B cell (primary cell): ENCODE measurements at regions not wholly inside any gene's neighbourhood (a gene's known extent, or its start where the extent isn't known, plus 50 kb on each side); places are given as distances from the start of the nearest gene placed in this dataset.
A peak's percentile ranks its signal among the peaks of the same experiment; 100 is the strongest.

Experiments used
- ATAC-seq: fragments of 200-7000 bp; cut with Tn5 transposase; one replicate; pipeline ENCODE4 v1.10.0; 2021; ENCODE audit warnings: low read depth, mild to moderate bottlenecking, moderate number of reproducible peaks, moderate library complexity
- CTCF ChIA-PET: fragments of 350-600 bp; sonication (Branson Sonifier 250); formaldehyde crosslinking; loops from one replicate; lab custom pipeline; 2021; ENCODE audit warnings: antibody characterized with exemption, inconsistent platforms; lab: Charles Lee
- POLR2A ChIA-PET: fragments of 350-600 bp; sonication (Branson Sonifier 250); formaldehyde crosslinking; loops from one replicate; lab custom pipeline; 2021; ENCODE audit warnings: antibody characterized with exemption; lab: Charles Lee
- DNase-seq: peaks from one replicate; pipeline ENCODE4 v3.0.0; 2013
- H2AFZ ChIP-seq: 2 replicates; pipeline ENCODE4 v1.6.1; 2012; ENCODE audit warnings: mild to moderate bottlenecking, low read depth, low read length; ENCODE audit not compliant: insufficient read depth, poor library complexity, severe bottlenecking
- H3K27ac ChIP-seq, 2 donors: 1 replicate in 1 of 2; 2 replicates in 1 of 2; pipeline ENCODE4 v1.5.1; 2012 to 2013; ENCODE audit warnings: low read length in 2 of 2, mild to moderate bottlenecking in 2 of 2, moderate library complexity in 1 of 2
- H3K27me3 ChIP-seq, 4 experiments: fragments of 200-600 bp in 1 of 4; sonication (generic) in 1 of 4; replicated peaks in 1 of 4; 1 replicate in 2 of 4; 2 replicates in 2 of 4; pipeline versions ENCODE4 v1.6.1 to v1.7.0; 2013 to 2016; ENCODE audit warnings: low read length in 3 of 4, mild to moderate bottlenecking in 2 of 4, mixed read lengths in 1 of 4, moderate library complexity in 1 of 4; ENCODE audit not compliant: insufficient read depth in 4 of 4, control insufficient read depth in 3 of 4; ENCODE audit errors: control extremely low read depth in 1 of 4
- H3K36me3 ChIP-seq, 2 experiments: replicated peaks in 1 of 2; 1 replicate in 1 of 2; 2 replicates in 1 of 2; pipeline versions ENCODE4 v1.6.1 to v1.7.1; 2013; ENCODE audit warnings: low read length in 1 of 2; ENCODE audit not compliant: insufficient read depth in 2 of 2, control insufficient read depth in 1 of 2; ENCODE audit errors: control extremely low read depth in 1 of 2, extremely low read depth in 1 of 2
- H3K4me1 ChIP-seq, 2 donors: fragments of 200-600 bp in 1 of 2; sonication (generic) in 1 of 2; 1 replicate in 1 of 2; 2 replicates in 1 of 2; pipeline versions ENCODE4 v1.5.1 to v1.6.1; 2013 to 2017; ENCODE audit warnings: low read length in 2 of 2; ENCODE audit not compliant: control insufficient read depth in 2 of 2, insufficient read depth in 2 of 2
- H3K4me2 ChIP-seq: replicated peaks from 2 replicates; pipeline ENCODE3; 2012; ENCODE audit warnings: mild to moderate bottlenecking, low read depth, low read length; ENCODE audit not compliant: poor library complexity, severe bottlenecking
- H3K4me3 ChIP-seq, 5 experiments: fragments of 200-600 bp in 1 of 5; sonication (generic) in 1 of 5; 1 replicate in 3 of 5; 2 replicates in 2 of 5; pipeline versions ENCODE4 v1.5.1 to v1.7.0; 2011 to 2016; ENCODE audit warnings: low read length in 4 of 5, mild to moderate bottlenecking in 4 of 5, low read depth in 2 of 5, control low read depth in 1 of 5, moderate library complexity in 1 of 5; ENCODE audit not compliant: insufficient read depth in 1 of 5; ENCODE audit errors: control extremely low read depth in 1 of 5, extremely low read depth in 1 of 5
- H3K79me2 ChIP-seq: fragments of 200-600 bp; sonication (generic); one replicate; pipeline ENCODE4 v1.6.0; 2016; ENCODE audit warnings: low read length; ENCODE audit not compliant: control insufficient read depth, insufficient read depth
- H3K9ac ChIP-seq: fragments of 200-600 bp; sonication (generic); 2 replicates; pipeline ENCODE4 v1.6.1; 2017; ENCODE audit warnings: mild to moderate bottlenecking, low read length, moderate library complexity
- H3K9me3 ChIP-seq, 3 donors: one replicate each; pipeline versions ENCODE4 v1.6.1 to v1.7.1; 2013; ENCODE audit warnings: low read length in 2 of 3; ENCODE audit not compliant: control insufficient read depth in 2 of 3, insufficient read depth in 1 of 3; ENCODE audit errors: control extremely low read depth in 1 of 3
- H4K20me1 ChIP-seq: 2 replicates; pipeline ENCODE4 v1.6.0; 2012; ENCODE audit warnings: mild to moderate bottlenecking, low read length; ENCODE audit not compliant: insufficient read depth, control insufficient read depth, poor library complexity, severe bottlenecking
- H3K27ac Mint-ChIP-seq: one replicate; pipeline ENCODE4 v1.8.0; 2021; ENCODE audit warnings: mixed read lengths
- H3K27me3 Mint-ChIP-seq: one replicate; pipeline ENCODE4 v1.8.0; 2021; ENCODE audit warnings: mixed read lengths
- H3K4me1 Mint-ChIP-seq: one replicate; pipeline ENCODE4 v1.8.0; 2021; ENCODE audit warnings: mixed read lengths
- H3K4me3 Mint-ChIP-seq: one replicate; pipeline ENCODE4 v1.8.0; 2021; ENCODE audit warnings: mixed read lengths
- H3K9me3 Mint-ChIP-seq: one replicate; pipeline ENCODE4 v1.8.0; 2022; ENCODE audit warnings: mixed read lengths; ENCODE audit not compliant: insufficient read depth
- EZH2 ChIP-seq: IDR thresholded peaks from 2 replicates; pipeline ENCODE4 v1.6.1; 2012; ENCODE audit warnings: borderline replicate concordance, low read depth, mild to moderate bottlenecking, moderate library complexity, low read length; ENCODE audit not compliant: insufficient read depth, poor library complexity, severe bottlenecking
- WGBS: methylation state at CpG from one replicate; pipeline ENCODE4 v1.1.5; 2013; ENCODE audit warnings: missing lambda C conversion rate; ENCODE audit not compliant: insufficient coverage; 5-methylcytosine and 5-hydroxymethylcytosine counted together
- intact Hi-C: fragments of 100-400 bp; cut with micrococcal nuclease; formaldehyde crosslinking; loops from one replicate; pipeline ENCODE4 v1.10.0; 2022
- TF ChIP-seq, protein P1 (sequence below): fragments of 200-600 bp; IDR thresholded peaks from one replicate; pipeline ENCODE4 v1.8.0; 2022; ENCODE audit warnings: antibody characterized with exemption, mild to moderate bottlenecking

DNA sequence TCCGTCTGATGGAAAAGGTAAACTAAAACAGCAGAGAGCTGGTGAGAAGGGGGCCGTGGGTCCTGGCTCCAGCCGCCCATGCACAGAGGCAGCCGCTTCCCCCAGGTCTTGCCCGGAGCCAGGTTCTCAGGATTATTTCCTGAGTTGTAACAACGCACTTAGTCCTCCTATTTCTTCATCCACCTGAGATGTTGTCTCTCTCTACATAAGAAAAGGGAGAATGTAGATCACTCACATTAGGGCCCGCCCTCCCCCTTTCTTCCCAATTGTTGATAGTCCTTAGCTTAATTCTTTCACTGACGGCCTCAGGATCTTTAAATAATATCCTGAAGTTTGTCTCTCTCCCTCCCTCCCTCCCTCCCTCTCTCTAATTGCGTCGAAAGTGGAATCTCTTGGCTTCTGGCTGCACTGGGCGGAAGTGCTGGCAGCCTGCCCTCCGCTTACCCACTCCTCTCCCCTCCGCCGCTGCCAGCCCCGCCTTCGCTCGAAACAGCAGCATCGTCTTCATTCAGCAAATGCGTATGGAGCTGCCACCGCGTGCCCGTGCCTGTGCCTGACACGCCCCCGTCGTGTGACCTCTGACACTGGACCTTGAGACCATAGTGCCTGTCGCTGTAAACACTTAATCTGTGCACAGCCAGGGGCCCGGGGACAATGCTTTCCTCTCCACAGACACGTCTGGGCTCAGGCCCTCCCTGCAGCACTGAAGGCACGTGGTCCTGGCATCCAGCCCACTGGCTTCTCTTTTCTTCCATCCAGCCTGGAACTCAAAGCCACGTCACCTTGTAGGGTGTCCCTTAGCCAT lies 174.5 kb upstream of the PPP2R2D start:
- DNase-seq (no peak), ATAC-seq (no peak)
- POLR2A ChIA-PET: no interaction called here
- Mint-ChIP-seq H3K4me3 (no peak overlapping the region), H3K27ac (no peak overlapping the region), H3K27me3 (peaks cover 13% of the 10 kb centered on the region), H3K4me1 (no peaks in the 10 kb centered on the region), H3K9me3 (no peaks in the 10 kb centered on the region)
- intact Hi-C loops: no loop called here
- WGBS: 45% methylated on average over 28 of the region's 30 CpGs
- no peak for TF ChIP-seq EZH2
- TF ChIP-seq, protein P1, sequence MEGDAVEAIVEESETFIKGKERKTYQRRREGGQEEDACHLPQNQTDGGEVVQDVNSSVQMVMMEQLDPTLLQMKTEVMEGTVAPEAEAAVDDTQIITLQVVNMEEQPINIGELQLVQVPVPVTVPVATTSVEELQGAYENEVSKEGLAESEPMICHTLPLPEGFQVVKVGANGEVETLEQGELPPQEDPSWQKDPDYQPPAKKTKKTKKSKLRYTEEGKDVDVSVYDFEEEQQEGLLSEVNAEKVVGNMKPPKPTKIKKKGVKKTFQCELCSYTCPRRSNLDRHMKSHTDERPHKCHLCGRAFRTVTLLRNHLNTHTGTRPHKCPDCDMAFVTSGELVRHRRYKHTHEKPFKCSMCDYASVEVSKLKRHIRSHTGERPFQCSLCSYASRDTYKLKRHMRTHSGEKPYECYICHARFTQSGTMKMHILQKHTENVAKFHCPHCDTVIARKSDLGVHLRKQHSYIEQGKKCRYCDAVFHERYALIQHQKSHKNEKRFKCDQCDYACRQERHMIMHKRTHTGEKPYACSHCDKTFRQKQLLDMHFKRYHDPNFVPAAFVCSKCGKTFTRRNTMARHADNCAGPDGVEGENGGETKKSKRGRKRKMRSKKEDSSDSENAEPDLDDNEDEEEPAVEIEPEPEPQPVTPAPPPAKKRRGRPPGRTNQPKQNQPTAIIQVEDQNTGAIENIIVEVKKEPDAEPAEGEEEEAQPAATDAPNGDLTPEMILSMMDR: no peak
- H2AFZ ChIP-seq: peak overlapping the region; percentile 38
- H4K20me1 ChIP-seq: no peaks in the 10 kb centered on the region
- peaks cover 0 to 5% (median 0%) of the 10 kb centered on the region in 3 donors for H3K9me3 ChIP-seq
- H3K27ac ChIP-seq: no peak overlapping the region
- H3K36me3 ChIP-seq: no peaks in the 10 kb centered on the region
- H3K79me2 ChIP-seq: no peaks in the 10 kb centered on the region
- CTCF ChIA-PET: no interaction called here
- peak overlapping the region; percentile 12 for H3K4me2 ChIP-seq
- no peak overlapping the region for H3K9ac ChIP-seq
- H3K4me3 ChIP-seq: no peak overlapping the region
- H3K4me1 ChIP-seq: no peaks in the 10 kb centered on the region
- H3K27me3 ChIP-seq: no peaks in the 10 kb centered on the region

DNA sequence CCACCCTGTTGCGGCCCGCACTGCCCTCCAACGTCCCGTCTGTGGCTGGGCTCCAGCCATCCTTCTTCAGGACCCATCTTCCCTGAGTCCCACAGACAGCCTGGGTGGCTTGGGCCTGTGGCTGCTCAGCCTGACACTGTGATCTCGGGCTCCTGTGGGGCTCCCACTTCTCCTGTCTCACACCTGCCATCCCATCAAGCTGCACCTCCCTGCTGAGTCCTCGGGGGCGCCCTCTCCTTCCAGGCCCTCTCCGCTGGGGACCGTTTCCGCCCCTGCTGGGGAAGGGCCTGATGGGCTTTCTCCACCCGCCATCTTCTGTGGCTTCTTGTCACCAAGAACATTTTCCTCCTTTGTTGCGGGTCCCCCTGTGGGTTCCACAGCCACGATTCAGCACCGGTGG lies 173.8 kb upstream of the PPP2R2D start:
- H3K9ac ChIP-seq: no peak overlapping the region
- no peaks in the 10 kb centered on the region for H3K36me3 ChIP-seq
- Mint-ChIP-seq H3K27ac (no peak overlapping the region), H3K9me3 (no peaks in the 10 kb centered on the region), H3K27me3 (peaks cover 13% of the 10 kb centered on the region), H3K4me1 (no peaks in the 10 kb centered on the region), H3K4me3 (no peak overlapping the region)
- H3K79me2 ChIP-seq: no peaks in the 10 kb centered on the region
- H3K27ac ChIP-seq: no peak overlapping the region
- H3K4me1 ChIP-seq: no peaks in the 10 kb centered on the region
- TF ChIP-seq, protein P1: no peak
- TF ChIP-seq EZH2: no peak
- ChIA-PET CTCF (no interaction called here), POLR2A (no interaction called here)
- WGBS: 89% methylated on average over 14 of the region's 14 CpGs
- no peak overlapping the region for H3K4me3 ChIP-seq
- H3K9me3 ChIP-seq: peaks cover 0 to 5% (median 0%) of the 10 kb centered on the region in 3 donors
- intact Hi-C loops: no loop called here
- peak overlapping the region; percentile 38 for H2AFZ ChIP-seq
- no peak for DNase-seq
- H4K20me1 ChIP-seq: no peaks in the 10 kb centered on the region
- no peak overlapping the region for H3K4me2 ChIP-seq
- ATAC-seq: no peak
- H3K27me3 ChIP-seq: no peaks in the 10 kb centered on the region
